AG09319 (cell line): ENCODE measurements at regions not wholly inside any gene's neighbourhood (a gene's known extent, or its start where the extent isn't known, plus 50 kb on each side); places are given as distances from the start of the nearest gene placed in this dataset.

Experiments used
- DNase-seq: peaks from one replicate; pipeline ENCODE4 v3.0.0-alpha.2; 2010; ENCODE audit warnings: low read depth; ENCODE audit errors: extremely low read depth
- TF ChIP-seq, protein P1 (sequence below): IDR thresholded peaks from 2 replicates; pipeline ENCODE4 v1.5.1; 2011; ENCODE audit warnings: low read depth, mild to moderate bottlenecking, inconsistent platforms, low read length, moderate library complexity

DNA sequence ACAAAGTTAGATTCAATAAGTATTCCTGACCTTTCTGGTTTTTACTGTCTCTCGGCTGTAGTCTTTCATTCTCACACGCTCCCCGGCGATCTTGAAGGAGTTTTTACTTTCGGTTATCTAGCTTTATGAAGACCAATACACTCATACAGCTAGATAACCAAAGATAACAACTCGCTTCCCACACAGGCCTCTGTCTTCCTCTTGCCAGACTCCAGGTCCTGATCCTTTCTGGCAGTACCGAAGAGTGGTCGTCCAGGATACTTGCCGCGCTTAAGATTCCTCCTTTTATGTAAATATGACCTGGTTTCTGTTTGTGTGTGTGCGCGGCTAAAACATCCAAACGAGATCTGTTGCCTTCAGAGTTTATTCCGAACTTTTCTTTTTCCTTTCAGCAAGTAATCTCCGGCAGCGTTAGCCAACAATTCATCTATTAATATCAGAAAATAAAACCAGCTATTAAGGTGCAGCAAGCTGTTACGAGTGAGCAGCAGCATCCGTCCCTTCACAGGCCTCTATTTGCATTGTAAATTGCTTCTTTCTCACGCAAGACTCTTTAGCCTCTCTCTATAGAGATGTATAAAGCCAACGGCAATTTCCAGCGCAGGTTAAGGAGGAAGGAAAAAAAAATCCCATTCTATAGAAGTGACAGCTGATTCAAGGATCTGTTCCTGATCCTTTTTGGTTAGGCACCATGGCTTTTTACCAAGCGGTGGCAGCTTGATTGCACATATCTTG, 216.1 kb downstream of the MEF2C start:
- no peak for DNase-seq

DNA sequence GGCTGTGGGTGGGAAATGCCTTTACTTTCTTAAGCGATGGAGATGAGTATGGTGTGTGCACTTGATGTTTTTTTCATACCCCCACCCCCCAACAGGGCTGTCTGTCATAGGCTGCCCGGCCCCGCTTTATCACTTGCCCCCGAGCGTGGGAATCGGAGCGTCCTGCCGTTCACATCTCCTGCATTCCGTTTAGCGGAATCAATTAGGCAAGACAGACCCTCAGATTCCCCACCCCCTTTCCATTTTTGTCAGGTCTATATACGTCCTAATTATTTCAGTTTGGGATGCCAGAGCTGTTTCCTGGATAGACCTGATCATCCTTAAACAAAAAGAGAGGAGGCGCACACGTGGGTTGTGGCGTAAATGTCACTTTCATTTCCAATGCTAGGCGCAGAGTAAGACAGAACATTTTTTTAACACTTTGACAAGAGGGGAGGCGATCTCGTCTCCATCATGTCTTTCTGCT, 217.2 kb downstream of the MEF2C start:
- no peak for DNase-seq

More for the DNA sequence above, 216.1 kb downstream of the MEF2C start:
- TF ChIP-seq, protein P1, sequence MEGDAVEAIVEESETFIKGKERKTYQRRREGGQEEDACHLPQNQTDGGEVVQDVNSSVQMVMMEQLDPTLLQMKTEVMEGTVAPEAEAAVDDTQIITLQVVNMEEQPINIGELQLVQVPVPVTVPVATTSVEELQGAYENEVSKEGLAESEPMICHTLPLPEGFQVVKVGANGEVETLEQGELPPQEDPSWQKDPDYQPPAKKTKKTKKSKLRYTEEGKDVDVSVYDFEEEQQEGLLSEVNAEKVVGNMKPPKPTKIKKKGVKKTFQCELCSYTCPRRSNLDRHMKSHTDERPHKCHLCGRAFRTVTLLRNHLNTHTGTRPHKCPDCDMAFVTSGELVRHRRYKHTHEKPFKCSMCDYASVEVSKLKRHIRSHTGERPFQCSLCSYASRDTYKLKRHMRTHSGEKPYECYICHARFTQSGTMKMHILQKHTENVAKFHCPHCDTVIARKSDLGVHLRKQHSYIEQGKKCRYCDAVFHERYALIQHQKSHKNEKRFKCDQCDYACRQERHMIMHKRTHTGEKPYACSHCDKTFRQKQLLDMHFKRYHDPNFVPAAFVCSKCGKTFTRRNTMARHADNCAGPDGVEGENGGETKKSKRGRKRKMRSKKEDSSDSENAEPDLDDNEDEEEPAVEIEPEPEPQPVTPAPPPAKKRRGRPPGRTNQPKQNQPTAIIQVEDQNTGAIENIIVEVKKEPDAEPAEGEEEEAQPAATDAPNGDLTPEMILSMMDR = no peak

DNA sequence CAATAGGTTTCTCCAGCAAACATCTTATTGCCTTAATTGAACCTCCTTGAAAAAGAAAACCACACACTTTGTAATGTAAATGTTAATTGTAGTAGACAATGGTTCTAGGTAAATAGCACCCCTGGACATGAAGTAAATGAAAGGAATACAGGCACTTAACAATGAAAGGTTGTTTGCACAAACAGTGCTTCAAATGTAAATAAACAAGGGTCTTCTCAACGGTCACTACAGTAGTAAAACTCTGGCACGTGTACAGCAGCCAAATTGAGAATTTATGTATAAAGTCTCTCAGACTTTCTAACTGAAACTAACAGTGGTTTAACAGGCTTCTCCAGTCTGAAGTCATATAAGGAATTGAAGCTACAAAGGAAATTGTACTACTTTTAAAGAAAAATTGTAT, 218.3 kb downstream of the MEF2C start:
- TF ChIP-seq, protein P1 = no peak
- DNase-seq = no peak

More for the DNA sequence above, 217.2 kb downstream of the MEF2C start:
- TF ChIP-seq, protein P1 = no peak

DNA sequence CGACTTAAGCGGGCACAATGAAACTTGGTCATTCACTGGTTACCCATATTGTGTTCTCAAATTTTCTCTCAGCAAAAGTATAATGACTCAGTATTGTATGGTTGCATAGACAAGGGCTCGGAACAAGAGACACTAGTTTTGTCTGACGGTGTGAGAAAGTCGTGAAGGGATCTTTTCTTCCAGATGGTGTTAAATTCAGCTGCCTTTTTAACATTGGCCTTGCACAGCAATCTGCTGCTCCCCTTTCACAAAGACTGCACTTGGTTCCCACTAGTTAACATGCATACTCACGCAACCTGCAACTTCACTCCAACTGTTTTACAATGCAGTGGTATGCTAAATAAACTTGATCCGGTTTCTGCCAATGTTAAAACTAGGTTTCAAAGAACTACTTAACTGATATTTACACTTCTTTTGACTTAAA, 219.2 kb downstream of the MEF2C start:
- no peak for DNase-seq
- TF ChIP-seq, protein P1 = no peak

DNA sequence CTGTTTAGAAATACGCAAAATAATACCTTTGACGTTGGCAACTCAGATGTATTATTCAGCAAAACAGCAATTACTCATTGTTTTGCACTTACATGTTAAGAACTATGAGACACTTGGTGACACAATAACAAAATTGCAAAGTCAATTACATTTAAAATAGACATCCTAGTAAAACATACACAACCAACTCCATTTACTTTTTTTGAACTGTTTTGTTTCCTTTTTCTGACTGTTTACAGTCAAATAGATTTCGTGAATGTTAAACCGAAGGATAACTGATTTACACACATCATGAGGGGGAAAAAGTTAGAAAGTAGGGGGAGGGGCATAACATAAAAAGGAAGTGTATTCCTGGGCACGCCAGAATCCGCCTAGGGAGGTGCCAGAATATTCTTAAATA, 220.1 kb downstream of the MEF2C start:
- TF ChIP-seq, protein P1 = no peak
- no peak for DNase-seq

DNA sequence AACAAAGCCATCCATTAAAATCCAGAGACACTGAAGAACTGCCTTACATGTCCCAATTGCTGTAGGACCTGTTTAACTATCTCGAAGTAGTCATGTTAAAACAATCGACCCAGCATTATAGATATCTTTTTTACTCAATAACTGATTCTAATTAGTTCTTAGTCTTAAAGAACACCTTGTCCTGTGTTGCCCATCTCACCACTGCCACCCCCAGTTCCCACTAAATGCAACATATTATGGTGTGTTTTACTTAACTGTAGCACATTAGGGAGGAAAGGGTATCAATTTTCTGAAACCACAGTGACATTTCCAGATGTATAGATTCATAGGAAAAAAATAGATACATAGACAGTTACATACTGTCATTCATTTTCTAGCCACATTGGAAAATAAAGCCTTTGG, 221.2 kb downstream of the MEF2C start:
- no peak for DNase-seq
- TF ChIP-seq, protein P1 = no peak

DNA sequence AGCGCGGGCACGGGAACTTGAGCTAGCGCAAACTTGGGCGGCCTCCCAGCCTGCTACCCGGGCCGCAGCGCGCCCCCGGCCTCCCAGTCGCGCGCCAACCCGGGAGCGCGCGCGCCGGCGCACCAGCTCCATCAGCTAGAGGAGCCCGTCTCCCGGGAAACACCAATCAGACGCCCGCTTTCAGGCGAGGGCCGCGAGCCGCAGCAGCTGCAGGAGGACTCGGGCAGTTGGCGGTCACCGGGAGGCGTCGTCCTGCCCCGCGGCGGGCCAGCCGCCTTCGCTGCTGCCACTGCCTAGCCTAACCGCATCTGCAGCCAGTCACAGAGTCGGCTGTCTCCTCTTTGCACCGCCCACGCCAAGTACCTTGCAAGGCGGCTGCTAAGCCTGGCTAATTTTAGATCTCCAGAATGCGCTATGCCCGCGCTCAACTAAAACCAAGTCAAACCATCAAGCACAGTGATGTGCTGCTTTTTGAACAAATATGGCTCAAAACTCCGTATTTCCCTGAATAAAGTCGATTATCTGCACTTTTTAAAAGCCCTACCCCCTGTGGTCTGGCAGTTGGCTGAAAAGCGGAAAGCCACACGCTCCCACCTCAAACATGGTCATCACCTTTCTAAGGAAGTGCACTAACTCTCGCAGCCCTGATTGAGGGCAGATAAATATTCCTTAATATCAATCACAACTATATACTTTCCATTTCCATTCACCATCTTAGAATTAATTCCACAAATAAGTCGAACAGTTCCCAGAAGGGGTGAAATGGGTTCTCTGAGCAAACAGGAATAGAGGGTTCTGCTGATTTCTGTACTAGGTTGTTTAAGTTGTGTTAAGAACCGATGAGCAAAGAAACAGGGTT, 221.8 kb downstream of the MEF2C start:
- TF ChIP-seq, protein P1 = no peak
- peak; percentile 32 for DNase-seq
